Activated gamma-delta T cell treated with anti-CD3 and anti-CD28 coated beads, Interleukin-2, amount 50 U/mL, for 16 hours (primary cell): ENCODE measurements at regions not wholly inside any gene's neighbourhood (a gene's known extent, or its start where the extent isn't known, plus 50 kb on each side); places are given as distances from the start of the nearest gene placed in this dataset.
"Not testable (repeated sequence)": the region's sequence is repeated elsewhere in the genome, so short reads cannot be mapped to it uniquely, and the experiment has no call there.

Source experiments
- DNase-seq: peaks from one replicate; pipeline ENCODE4 v3.0.0-alpha.2; 2020; ENCODE audit warnings: low read depth

GRCh38 chr9:65454034-65454433 is 169.0 kb upstream of the FOXD4L5 start:
- not testable (repeated sequence) for DNase-seq

- not testable (repeated sequence) for DNase-seq
Measured at GRCh38 chr9:65449886-65450610, 165.0 kb upstream of the FOXD4L5 start.

GRCh38 chr9:65449423-65449822 is 164.4 kb upstream of the FOXD4L5 start:
- DNase-seq: no peak

- DNase-seq: not testable (repeated sequence)
Measured at GRCh38 chr9:65447146-65447545, 162.1 kb upstream of the FOXD4L5 start.

- DNase-seq: not testable (repeated sequence)
Measured at GRCh38 chr9:65445991-65446390, 161.0 kb upstream of the FOXD4L5 start.

GRCh38 chr9:65444943-65445342 is 159.9 kb upstream of the FOXD4L5 start:
- DNase-seq: no peak

- DNase-seq: not testable (repeated sequence)
Measured at GRCh38 chr9:65442116-65442515, 157.1 kb upstream of the FOXD4L5 start.

- not testable (repeated sequence) for DNase-seq
Measured at GRCh38 chr9:65441324-65441920, 156.4 kb upstream of the FOXD4L5 start.

GRCh38 chr9:65437724-65438123 is 152.7 kb upstream of the FOXD4L5 start:
- no peak for DNase-seq

- DNase-seq: no peak
Measured at GRCh38 chr9:65435464-65435863, 150.5 kb upstream of the FOXD4L5 start.

GRCh38 chr9:65432722-65433323 is 147.8 kb upstream of the FOXD4L5 start:
- no peak for DNase-seq

GRCh38 chr9:65432051-65432450 is 147.0 kb upstream of the FOXD4L5 start:
- no peak for DNase-seq

GRCh38 chr9:65430221-65430620 is 145.2 kb upstream of the FOXD4L5 start:
- no peak for DNase-seq

GRCh38 chr9:65427361-65427760 is 142.4 kb upstream of the FOXD4L5 start:
- not testable (repeated sequence) for DNase-seq

GRCh38 chr9:65426813-65427212 is 141.8 kb upstream of the FOXD4L5 start:
- not testable (repeated sequence) for DNase-seq

- no peak for DNase-seq
Measured at GRCh38 chr9:65426231-65426630, 141.2 kb upstream of the FOXD4L5 start.

GRCh38 chr9:65425183-65425582 is 140.2 kb upstream of the FOXD4L5 start:
- DNase-seq: not testable (repeated sequence)

GRCh38 chr9:65424437-65424984 is 139.5 kb upstream of the FOXD4L5 start:
- not testable (repeated sequence) for DNase-seq

- not testable (repeated sequence) for DNase-seq
Measured at GRCh38 chr9:65423691-65424436, 138.9 kb upstream of the FOXD4L5 start.

- not testable (repeated sequence) for DNase-seq
Measured at GRCh38 chr9:65422966-65423690, 138.1 kb upstream of the FOXD4L5 start.

- DNase-seq: not testable (repeated sequence)
Measured at GRCh38 chr9:65421486-65421885, 136.5 kb upstream of the FOXD4L5 start.
